ENCODE measurements at regions not wholly inside any gene's neighbourhood (a gene's known extent, or its start where the extent isn't known, plus 50 kb on each side); places are given as distances from the start of the nearest gene placed in this dataset.

DNA sequence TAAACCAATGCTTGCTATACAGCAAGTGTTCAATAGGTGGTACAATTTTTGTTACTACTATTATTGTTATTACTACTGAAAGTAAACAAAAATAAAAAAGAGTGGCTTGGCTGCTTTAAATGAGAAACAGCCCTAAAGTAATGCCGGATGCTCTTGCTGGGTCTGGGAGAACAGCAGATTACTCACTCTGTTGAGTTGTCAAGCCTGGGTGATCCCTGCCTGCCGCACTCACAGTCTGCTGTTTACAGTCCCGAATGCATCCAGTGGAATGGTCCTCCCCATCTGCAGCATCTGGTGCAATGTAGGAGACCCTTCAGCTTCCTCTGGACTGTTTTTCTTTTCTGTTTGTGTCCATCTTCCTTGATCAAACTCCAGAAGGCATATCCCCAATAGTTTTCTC is 102.7 kb upstream of the IVNS1ABP start:
- TF ChIP-seq POLR2AphosphoS5 (IDR thresholded peaks at IDR 0.05; ENCODE audit: low read depth, low read length) = no peak
- no peak for TF ChIP-seq TAF1 (IDR thresholded peaks at IDR 0.05; ENCODE audit: borderline replicate concordance, low read depth, low read length)
- no peak for TF ChIP-seq POLR2A (IDR thresholded peaks at IDR 0.05; ENCODE audit: low read depth, low read length)
- DNase-seq (ENCODE audit: insufficient read length) (no peak), FAIRE-seq (no peak)

DNA sequence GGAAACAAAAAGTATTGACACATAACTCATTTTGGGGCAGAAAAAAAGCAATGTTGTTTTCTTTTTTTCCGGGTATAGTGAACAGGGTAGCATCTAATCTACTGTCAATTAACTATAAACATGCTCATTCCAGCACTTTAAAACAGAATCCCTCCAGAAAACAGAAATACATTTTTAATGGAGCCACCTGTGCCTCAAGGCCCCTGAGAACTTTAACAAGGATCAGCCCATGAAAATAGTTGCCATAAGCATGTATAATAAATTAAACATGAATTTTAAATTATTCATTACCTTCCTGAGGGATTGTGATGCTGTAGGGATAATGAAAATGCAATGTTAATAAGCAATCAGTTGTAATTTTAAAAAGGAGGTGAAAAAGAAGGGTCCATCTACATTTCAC is 101.4 kb upstream of the IVNS1ABP start:
- no peak for TF ChIP-seq POLR2AphosphoS5 (IDR thresholded peaks at IDR 0.05; ENCODE audit: low read depth, low read length)
- TF ChIP-seq TAF1 (IDR thresholded peaks at IDR 0.05; ENCODE audit: borderline replicate concordance, low read depth, low read length) = no peak
- TF ChIP-seq POLR2A (IDR thresholded peaks at IDR 0.05; ENCODE audit: low read depth, low read length) = no peak
- FAIRE-seq = no peak
- DNase-seq (ENCODE audit: insufficient read length) = no peak

DNA sequence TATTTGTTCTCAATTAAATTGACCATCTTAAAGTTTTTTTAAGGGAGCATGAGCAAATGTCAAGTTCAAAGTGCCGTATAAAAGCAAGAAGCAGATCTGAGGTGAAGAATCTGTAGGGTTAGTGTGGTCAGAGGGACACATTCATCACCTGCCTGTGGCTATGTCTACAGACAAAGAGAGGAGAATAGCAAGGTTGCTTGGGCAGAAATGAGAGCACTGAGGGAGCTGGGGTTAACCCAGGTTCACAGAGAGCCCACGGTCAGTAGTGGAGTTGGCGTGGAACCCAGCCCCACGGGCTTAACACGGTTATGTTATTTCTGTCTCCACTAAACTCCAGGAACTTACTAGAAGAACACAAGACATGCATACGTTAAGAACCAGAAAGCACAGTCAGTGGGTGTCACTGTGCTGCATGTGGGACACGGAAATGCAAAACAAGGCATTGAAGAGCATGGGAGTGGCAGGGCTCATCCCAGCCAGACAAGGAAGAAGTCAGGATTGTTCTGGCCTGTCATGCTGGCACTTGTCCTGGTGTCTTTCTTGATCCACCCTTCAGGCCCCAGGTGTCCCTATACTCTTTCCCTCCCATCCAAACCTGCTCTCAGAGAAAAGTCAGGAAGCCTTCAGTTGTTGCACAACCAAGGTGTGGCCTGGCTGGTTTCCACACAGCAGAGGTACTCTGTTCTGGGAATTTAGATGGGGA is 95.5 kb upstream of the IVNS1ABP start:
- no peak for FAIRE-seq
- DNase-seq (ENCODE audit: insufficient read length) = no peak

DNA sequence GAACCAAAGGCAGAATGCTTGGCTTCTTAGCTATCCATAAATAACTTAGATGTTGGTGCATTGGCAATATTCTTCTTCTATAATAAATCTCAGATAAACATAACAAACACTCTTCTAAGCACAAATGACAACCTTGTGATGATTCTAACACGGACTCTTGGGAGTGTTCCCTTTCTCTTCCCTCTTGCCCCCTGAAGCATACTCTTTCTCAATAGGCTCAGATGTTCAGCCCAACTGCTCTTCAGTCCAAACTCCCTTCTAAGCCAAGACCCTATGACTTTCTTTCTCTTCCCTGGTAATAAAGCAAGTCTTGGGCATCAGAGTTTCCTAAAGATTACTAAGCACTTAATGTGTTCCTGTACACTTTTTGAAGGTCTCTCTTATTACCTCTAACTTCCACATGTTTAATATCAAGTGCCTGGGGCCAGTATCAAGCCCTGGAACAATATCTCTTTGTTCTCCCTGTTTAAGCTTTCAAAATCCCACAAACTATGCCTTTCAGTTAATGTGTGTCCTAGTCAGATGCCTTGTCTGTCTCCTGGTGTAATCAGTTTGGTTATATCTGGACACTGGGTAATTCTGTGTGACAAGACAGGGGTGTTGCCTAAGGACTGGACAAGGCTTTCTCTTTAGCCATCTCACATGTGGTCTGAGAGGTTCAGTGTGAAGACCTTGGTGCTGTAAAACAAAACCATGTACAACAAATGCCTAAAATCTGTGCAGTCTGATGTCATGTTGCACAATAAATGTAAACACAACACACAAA is 92.9 kb upstream of the IVNS1ABP start:
- FAIRE-seq = peak; percentile 14
- TF ChIP-seq POLR2A (IDR thresholded peaks at IDR 0.05; ENCODE audit: low read depth, low read length) (no peak), TAF1 (IDR thresholded peaks at IDR 0.05; ENCODE audit: borderline replicate concordance, low read depth, low read length) (no peak), POLR2AphosphoS5 (IDR thresholded peaks at IDR 0.05; ENCODE audit: low read depth, low read length) (no peak)
- DNase-seq (ENCODE audit: insufficient read length) = no peak

More for the DNA sequence above, 95.5 kb upstream of the IVNS1ABP start:
- TF ChIP-seq TAF1 (IDR thresholded peaks at IDR 0.05; ENCODE audit: borderline replicate concordance, low read depth, low read length) (no peak), POLR2A (IDR thresholded peaks at IDR 0.05; ENCODE audit: low read depth, low read length) (no peak), POLR2AphosphoS5 (IDR thresholded peaks at IDR 0.05; ENCODE audit: low read depth, low read length) (no peak)

DNA sequence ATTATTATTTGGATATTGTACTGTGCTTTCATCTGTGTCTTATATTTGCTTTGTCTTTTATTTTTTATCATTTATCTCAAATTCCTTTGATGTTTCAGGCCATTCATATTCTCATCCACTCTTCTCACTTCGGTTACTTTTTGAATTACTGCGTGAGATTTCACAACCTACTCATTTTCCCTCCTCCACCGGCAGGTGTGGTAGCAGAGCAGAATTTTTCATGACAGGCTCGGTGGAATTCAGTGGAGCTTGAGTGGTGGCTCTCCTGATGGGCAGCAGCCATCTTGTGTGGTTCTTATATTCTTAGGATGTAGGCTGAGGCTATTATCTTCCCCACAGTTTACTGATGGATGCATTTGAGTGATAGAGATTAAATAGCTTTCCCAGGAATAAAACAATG is 92.3 kb upstream of the IVNS1ABP start:
- FAIRE-seq (no peak), DNase-seq (ENCODE audit: insufficient read length) (no peak)
- TF ChIP-seq POLR2AphosphoS5 (IDR thresholded peaks at IDR 0.05; ENCODE audit: low read depth, low read length) = no peak
- no peak for TF ChIP-seq TAF1 (IDR thresholded peaks at IDR 0.05; ENCODE audit: borderline replicate concordance, low read depth, low read length)
- TF ChIP-seq POLR2A (IDR thresholded peaks at IDR 0.05; ENCODE audit: low read depth, low read length) = no peak

DNA sequence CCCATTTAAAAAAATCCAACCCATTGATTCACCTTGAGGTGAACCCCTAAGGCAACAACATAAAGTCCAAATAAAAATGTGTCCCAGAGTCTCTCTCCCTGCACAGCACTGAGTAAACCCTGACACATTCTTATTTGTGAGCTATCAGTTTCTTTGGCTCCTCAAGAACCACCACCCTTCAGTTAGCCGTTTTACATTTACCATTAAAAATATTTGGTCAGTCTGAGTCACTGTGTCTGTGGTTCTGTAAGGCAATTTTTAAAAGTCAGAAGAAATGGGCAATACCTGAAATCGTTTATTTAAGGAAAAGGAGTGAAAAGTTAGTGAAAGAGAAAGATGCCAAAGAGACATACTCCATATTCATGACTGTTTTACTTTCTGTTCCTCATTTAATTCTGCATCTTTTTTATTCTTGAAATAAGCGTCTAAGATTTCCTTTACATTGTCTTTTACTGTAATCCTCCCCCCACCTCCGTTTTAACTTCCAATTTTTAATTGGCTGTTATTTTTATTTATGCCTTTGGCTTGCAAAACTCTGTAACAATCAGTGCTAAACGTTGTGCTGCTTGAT is 91.7 kb upstream of the IVNS1ABP start:
- DNase-seq (ENCODE audit: insufficient read length) (no peak), FAIRE-seq (no peak)
- no peak for TF ChIP-seq POLR2A (IDR thresholded peaks at IDR 0.05; ENCODE audit: low read depth, low read length)
- TF ChIP-seq POLR2AphosphoS5 (IDR thresholded peaks at IDR 0.05; ENCODE audit: low read depth, low read length) = no peak
- no peak for TF ChIP-seq TAF1 (IDR thresholded peaks at IDR 0.05; ENCODE audit: borderline replicate concordance, low read depth, low read length)

DNA sequence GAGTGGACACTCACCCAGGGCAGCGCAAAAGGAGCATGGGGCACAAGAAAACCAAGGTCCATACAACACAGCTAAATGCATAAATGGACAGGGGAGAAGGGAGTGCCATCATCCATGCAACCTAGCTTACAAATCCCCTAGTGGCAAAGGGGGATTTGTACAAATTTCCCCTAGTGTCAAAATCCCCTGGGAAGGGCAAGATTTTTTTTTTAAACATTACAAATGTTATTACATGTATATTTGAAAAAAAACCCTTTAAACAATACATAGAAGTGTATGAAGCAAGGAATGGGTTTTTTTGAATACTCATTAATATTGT is 89.6 kb upstream of the IVNS1ABP start:
- FAIRE-seq = no peak
- no peak for DNase-seq (ENCODE audit: insufficient read length)
- TF ChIP-seq POLR2A (IDR thresholded peaks at IDR 0.05; ENCODE audit: low read depth, low read length) (no peak), POLR2AphosphoS5 (IDR thresholded peaks at IDR 0.05; ENCODE audit: low read depth, low read length) (no peak), TAF1 (IDR thresholded peaks at IDR 0.05; ENCODE audit: borderline replicate concordance, low read depth, low read length) (no peak)

DNA sequence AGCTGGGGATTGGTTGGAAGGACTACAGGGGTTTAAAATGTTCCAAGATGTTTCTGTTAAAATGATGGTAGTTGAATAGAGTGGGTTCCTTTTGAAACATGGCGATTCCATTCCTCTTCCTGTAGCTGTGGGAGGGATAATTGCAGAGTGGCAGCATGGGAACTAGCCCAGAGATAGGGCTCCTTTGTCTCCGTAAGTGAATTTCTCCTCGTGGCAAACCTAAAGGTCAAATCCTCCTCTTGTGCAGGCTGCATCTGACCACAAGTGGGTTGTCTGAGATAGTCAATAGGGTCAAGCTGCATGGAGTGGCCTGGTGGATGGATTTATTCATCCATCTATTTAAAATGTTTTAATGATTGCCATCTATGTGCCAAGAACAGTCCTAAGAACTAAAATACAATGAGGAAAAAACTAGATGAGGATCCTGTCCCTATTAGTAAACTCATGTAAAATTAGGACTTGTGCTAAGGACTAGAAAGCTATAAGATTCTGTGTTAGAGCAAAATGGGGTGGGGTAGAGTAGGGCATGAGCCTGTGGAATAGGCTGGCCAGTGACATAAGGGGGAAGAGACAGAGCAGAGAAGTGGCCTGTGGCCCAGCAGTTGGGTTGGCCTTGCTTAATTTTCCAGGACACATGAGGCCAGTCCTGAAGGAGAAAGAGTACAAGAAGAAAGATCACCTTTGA is 89.1 kb upstream of the IVNS1ABP start:
- FAIRE-seq (no peak), DNase-seq (ENCODE audit: insufficient read length) (no peak)
- no peak for TF ChIP-seq POLR2AphosphoS5 (IDR thresholded peaks at IDR 0.05; ENCODE audit: low read depth, low read length)
- TF ChIP-seq POLR2A (IDR thresholded peaks at IDR 0.05; ENCODE audit: low read depth, low read length) = no peak
- no peak for TF ChIP-seq TAF1 (IDR thresholded peaks at IDR 0.05; ENCODE audit: borderline replicate concordance, low read depth, low read length)

DNA sequence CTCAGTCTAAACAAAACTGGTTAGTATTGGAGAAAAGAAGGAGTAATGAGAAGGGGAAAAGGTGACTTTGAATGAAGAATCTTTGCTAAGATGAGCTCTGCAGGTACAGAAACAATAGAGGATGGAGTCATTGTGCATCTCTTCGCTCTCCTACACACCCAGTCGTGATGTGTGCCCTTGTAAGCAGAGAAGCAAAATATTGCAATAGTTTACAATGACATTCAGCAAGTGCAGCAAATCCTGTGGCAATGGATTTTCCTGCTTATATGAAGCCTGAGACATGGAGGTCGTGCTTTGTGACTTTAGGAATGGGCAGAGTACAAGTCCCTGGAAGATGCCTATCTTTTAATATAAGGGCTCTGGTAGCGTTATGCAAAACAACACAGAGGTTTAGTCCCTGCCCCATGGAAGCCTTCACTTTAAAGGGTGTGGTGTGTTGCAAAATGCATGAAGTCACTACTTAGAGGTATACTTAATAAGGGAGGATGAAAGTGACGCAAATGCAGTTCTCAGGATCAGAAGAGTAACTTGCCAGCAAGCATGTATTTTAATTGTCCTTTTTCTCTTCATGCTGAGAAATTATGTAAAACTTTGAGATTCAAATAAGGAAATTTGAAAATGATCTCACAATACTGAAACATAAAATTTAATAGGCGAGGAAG is 88.0 kb upstream of the IVNS1ABP start:
- FAIRE-seq (no peak), DNase-seq (ENCODE audit: insufficient read length) (no peak)
- TF ChIP-seq POLR2AphosphoS5 (IDR thresholded peaks at IDR 0.05; ENCODE audit: low read depth, low read length) (no peak), TAF1 (IDR thresholded peaks at IDR 0.05; ENCODE audit: borderline replicate concordance, low read depth, low read length) (no peak), POLR2A (IDR thresholded peaks at IDR 0.05; ENCODE audit: low read depth, low read length) (no peak)

DNA sequence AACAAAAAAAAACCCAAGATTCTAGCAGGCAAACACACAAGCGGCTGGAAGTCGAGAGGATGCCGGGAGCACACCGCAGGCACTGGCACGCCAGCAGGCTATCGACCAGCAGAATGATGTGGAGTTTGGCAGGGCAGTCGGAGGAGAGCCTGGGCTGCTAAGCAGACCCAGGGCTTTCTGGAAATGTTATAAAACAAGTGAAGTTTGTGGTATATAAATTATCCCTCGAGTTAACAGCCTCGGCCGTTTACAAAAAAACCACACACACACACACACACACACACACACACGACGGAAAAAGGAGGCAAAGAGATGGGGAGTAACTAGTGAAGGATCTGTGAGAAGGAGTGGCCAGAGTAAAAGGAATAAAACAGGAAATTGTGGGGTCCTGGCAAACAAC is 87.2 kb upstream of the IVNS1ABP start:
- TF ChIP-seq POLR2AphosphoS5 (IDR thresholded peaks at IDR 0.05; ENCODE audit: low read depth, low read length) (no peak), TAF1 (IDR thresholded peaks at IDR 0.05; ENCODE audit: borderline replicate concordance, low read depth, low read length) (no peak), POLR2A (IDR thresholded peaks at IDR 0.05; ENCODE audit: low read depth, low read length) (no peak)
- DNase-seq (ENCODE audit: insufficient read length) (no peak), FAIRE-seq (no peak)

DNA sequence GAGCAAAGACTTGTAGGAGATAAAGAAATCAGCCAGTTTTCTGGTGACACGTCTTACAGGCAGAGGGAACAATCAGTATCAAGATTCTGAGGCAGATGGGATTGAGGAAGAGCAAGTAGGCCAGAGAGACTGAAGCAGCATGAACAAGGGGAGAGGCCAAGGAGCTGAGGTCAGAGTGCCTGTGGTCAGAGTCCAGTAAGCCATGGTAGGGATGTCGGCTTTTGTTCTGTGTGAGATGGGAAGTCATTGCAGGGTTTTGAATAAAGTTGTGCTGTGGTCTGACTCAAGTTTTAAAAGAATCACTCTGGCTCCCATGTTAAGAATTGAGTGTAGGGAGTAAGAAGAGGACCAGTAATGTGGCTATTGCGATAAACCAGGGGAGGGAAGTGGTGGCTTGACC is 85.9 kb upstream of the IVNS1ABP start:
- no peak for DNase-seq (ENCODE audit: insufficient read length)
- no peak for TF ChIP-seq POLR2AphosphoS5 (IDR thresholded peaks at IDR 0.05; ENCODE audit: low read depth, low read length)
- TF ChIP-seq TAF1 (IDR thresholded peaks at IDR 0.05; ENCODE audit: borderline replicate concordance, low read depth, low read length) = no peak
- no peak for TF ChIP-seq POLR2A (IDR thresholded peaks at IDR 0.05; ENCODE audit: low read depth, low read length)
- no peak for FAIRE-seq
